ENCODE measurements at regions not wholly inside any gene's neighbourhood (a gene's known extent, or its start where the extent isn't known, plus 50 kb on each side); places are given as distances from the start of the nearest gene placed in this dataset.

DNA sequence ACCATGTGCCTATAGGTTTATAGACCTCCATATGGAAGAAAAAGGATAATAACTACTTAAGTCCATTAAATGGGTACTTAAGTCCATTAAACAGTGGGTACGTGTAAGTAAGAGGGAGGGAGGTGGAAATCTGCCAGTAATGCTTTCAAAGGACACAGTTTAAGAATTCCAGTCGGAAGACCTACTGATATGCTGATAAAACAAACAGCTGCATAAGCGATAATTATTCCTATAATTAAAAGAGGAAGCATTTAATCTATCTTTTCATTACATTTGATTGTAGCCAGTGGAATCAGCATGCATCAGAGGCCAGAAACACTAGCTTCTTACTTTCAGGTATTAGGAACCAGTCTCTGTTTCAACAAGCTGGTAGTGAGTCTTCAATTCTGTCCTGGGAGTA lies 96.4 kb upstream of the DDX18 start:
- Histone ChIP-seq H3K36me3 (ENCODE audit: control insufficient read depth, insufficient read depth, low read length) (no peaks in the 10 kb centered on the region), H3K27me3 (ENCODE audit: control insufficient read depth, insufficient read depth, low read length) (no peaks in the 10 kb centered on the region), H3K4me3 (ENCODE audit: low read depth, low read length) (no peak overlapping the region), H3K4me1 (ENCODE audit: control insufficient read depth, insufficient read depth, low read length, poor library complexity, severe bottlenecking) (no peaks in the 10 kb centered on the region), H3K9me3 (ENCODE audit: control insufficient read depth in 2 of 2, low read length in 2 of 2) (no peaks in the 10 kb centered on the region), H3K27ac (ENCODE audit: insufficient read depth, low read length, poor library complexity, severe bottlenecking) (no peak overlapping the region)
- H3K27ac Mint-ChIP-seq = no peak overlapping the region
- ATAC-seq (ENCODE audit: low read depth in 2 of 2) = no peak
- H3K9me3 Mint-ChIP-seq = peaks cover 0 to 6% (median 2%) of the 10 kb centered on the region in 7 donors
- DNase-seq = no peak
- no peak overlapping the region for H3K4me3 Mint-ChIP-seq
- H3K4me1 Mint-ChIP-seq = no peaks in the 10 kb centered on the region
- no peaks in the 10 kb centered on the region for H3K36me3 Mint-ChIP-seq
- H3K27me3 Mint-ChIP-seq = no peaks in the 10 kb centered on the region

DNA sequence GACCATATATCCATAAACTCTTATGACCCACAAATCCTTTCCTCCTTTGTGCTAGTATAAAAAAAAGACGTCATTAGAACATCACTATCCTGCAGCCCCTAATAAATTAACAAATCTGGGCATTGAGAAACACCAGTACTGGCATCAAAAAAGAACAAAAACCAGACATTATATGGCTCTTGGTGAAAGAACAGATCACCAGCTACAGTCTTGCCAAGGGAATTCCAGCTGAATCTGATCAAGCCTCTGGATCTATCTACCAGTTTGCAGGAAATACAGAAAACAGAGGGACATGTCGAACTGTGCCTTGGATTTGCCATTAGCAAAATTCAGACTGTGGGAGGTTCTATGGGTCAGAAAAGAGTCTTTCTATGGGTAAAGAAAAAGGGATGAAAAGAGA lies 93.7 kb upstream of the DDX18 start:
- Mint-ChIP-seq H3K4me3 (no peak overlapping the region), H3K27ac (no peak overlapping the region), H3K27me3 (no peaks in the 10 kb centered on the region), H3K4me1 (no peaks in the 10 kb centered on the region), H3K9me3 (peaks cover 0 to 4% (median 1%) of the 10 kb centered on the region in 7 donors), H3K36me3 (no peaks in the 10 kb centered on the region)
- H3K27me3 ChIP-seq (ENCODE audit: control insufficient read depth, insufficient read depth, low read length) = no peaks in the 10 kb centered on the region
- H3K27ac ChIP-seq (ENCODE audit: insufficient read depth, low read length, poor library complexity, severe bottlenecking) = no peak overlapping the region
- H3K4me1 ChIP-seq (ENCODE audit: control insufficient read depth, insufficient read depth, low read length, poor library complexity, severe bottlenecking) = no peaks in the 10 kb centered on the region
- no peaks in the 10 kb centered on the region for H3K9me3 ChIP-seq (ENCODE audit: control insufficient read depth in 2 of 2, low read length in 2 of 2)
- DNase-seq = no peak
- no peak for ATAC-seq (ENCODE audit: low read depth in 2 of 2)
- no peak overlapping the region for H3K4me3 ChIP-seq (ENCODE audit: low read depth, low read length)
- no peaks in the 10 kb centered on the region for H3K36me3 ChIP-seq (ENCODE audit: control insufficient read depth, insufficient read depth, low read length)

DNA sequence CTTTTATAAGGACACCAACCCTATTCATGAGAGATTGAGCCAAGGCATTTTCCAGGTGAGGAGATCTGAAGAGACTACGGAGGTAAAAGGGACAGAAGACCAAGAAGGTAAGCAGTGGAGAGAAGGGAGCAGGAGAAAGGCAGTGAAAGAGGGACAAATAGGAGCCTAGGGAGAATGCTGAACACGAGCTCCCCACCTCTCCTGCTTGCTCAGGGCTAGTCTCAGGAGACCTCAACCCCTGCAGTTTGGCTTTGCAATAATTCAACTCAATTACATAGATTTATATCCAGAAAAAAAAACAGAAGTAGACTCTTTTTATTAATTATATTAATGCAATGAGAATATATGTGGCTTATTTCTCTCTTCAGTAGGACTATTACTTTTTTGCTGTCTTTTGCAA lies 91.0 kb upstream of the DDX18 start:
- H3K27me3 ChIP-seq (ENCODE audit: control insufficient read depth, insufficient read depth, low read length) = no peaks in the 10 kb centered on the region
- no peaks in the 10 kb centered on the region for H3K36me3 Mint-ChIP-seq
- H3K9me3 ChIP-seq (ENCODE audit: control insufficient read depth in 2 of 2, low read length in 2 of 2) = no peaks in the 10 kb centered on the region
- ATAC-seq (ENCODE audit: low read depth in 2 of 2) (no peak), DNase-seq (no peak)
- no peak overlapping the region for H3K27ac ChIP-seq (ENCODE audit: insufficient read depth, low read length, poor library complexity, severe bottlenecking)
- no peaks in the 10 kb centered on the region for H3K4me1 Mint-ChIP-seq
- H3K4me1 ChIP-seq (ENCODE audit: control insufficient read depth, insufficient read depth, low read length, poor library complexity, severe bottlenecking) = no peaks in the 10 kb centered on the region
- no peaks in the 10 kb centered on the region for H3K27me3 Mint-ChIP-seq
- no peak overlapping the region for H3K27ac Mint-ChIP-seq
- H3K9me3 Mint-ChIP-seq = peaks cover 0 to 7% (median 1%) of the 10 kb centered on the region in 7 donors
- H3K36me3 ChIP-seq (ENCODE audit: control insufficient read depth, insufficient read depth, low read length) = no peaks in the 10 kb centered on the region
- no peak overlapping the region for H3K4me3 ChIP-seq (ENCODE audit: low read depth, low read length)
- H3K4me3 Mint-ChIP-seq = no peak overlapping the region

GRCh38 chr2:117723888-117724434 lies 90.5 kb upstream of the DDX18 start:
- H3K27ac Mint-ChIP-seq = no peak overlapping the region
- Histone ChIP-seq H3K4me3 (ENCODE audit: low read depth, low read length) (no peak overlapping the region), H3K27me3 (ENCODE audit: control insufficient read depth, insufficient read depth, low read length) (no peaks in the 10 kb centered on the region), H3K9me3 (ENCODE audit: control insufficient read depth in 2 of 2, low read length in 2 of 2) (no peaks in the 10 kb centered on the region), H3K4me1 (ENCODE audit: control insufficient read depth, insufficient read depth, low read length, poor library complexity, severe bottlenecking) (no peaks in the 10 kb centered on the region), H3K27ac (ENCODE audit: insufficient read depth, low read length, poor library complexity, severe bottlenecking) (no peak overlapping the region), H3K36me3 (ENCODE audit: control insufficient read depth, insufficient read depth, low read length) (no peaks in the 10 kb centered on the region)
- no peak overlapping the region for H3K4me3 Mint-ChIP-seq
- no peak for DNase-seq
- H3K9me3 Mint-ChIP-seq = peaks cover 0 to 7% (median 1%) of the 10 kb centered on the region in 7 donors
- H3K27me3 Mint-ChIP-seq = no peaks in the 10 kb centered on the region
- H3K36me3 Mint-ChIP-seq = no peaks in the 10 kb centered on the region
- H3K4me1 Mint-ChIP-seq = no peaks in the 10 kb centered on the region
- ATAC-seq (ENCODE audit: low read depth in 2 of 2) = no peak

DNA sequence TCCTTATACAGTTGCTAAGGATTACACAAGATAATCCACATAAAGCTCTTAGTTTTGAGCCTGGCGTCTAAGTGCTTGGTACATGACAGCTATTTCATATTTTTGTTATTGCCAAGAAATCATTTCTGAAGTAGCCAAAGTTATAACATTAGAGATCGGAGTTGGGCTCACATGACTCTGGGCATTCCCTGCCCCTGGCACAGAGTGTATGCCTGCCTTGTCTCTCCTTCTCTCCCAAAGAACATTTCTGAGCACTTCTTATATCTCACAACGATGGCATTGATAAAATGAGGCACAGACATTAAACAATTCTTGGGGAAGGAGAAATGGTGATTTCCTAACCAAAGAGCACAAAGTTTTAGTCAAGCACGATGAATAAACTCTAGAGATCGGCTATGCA lies 87.7 kb upstream of the DDX18 start:
- H3K27me3 Mint-ChIP-seq = no peaks in the 10 kb centered on the region
- H3K4me1 Mint-ChIP-seq = no peaks in the 10 kb centered on the region
- no peak overlapping the region for H3K27ac ChIP-seq (ENCODE audit: insufficient read depth, low read length, poor library complexity, severe bottlenecking)
- no peaks in the 10 kb centered on the region for H3K36me3 ChIP-seq (ENCODE audit: control insufficient read depth, insufficient read depth, low read length)
- H3K27me3 ChIP-seq (ENCODE audit: control insufficient read depth, insufficient read depth, low read length) = no peaks in the 10 kb centered on the region
- no peak for ATAC-seq (ENCODE audit: low read depth in 2 of 2)
- DNase-seq = no peak
- H3K9me3 ChIP-seq (ENCODE audit: control insufficient read depth in 2 of 2, low read length in 2 of 2) = no peaks in the 10 kb centered on the region
- H3K4me1 ChIP-seq (ENCODE audit: control insufficient read depth, insufficient read depth, low read length, poor library complexity, severe bottlenecking) = no peaks in the 10 kb centered on the region
- H3K27ac Mint-ChIP-seq = no peak overlapping the region
- no peak overlapping the region for H3K4me3 ChIP-seq (ENCODE audit: low read depth, low read length)
- no peaks in the 10 kb centered on the region for H3K36me3 Mint-ChIP-seq
- peaks cover 0 to 10% (median under 1%) of the 10 kb centered on the region in 7 donors for H3K9me3 Mint-ChIP-seq
- no peak overlapping the region for H3K4me3 Mint-ChIP-seq

DNA sequence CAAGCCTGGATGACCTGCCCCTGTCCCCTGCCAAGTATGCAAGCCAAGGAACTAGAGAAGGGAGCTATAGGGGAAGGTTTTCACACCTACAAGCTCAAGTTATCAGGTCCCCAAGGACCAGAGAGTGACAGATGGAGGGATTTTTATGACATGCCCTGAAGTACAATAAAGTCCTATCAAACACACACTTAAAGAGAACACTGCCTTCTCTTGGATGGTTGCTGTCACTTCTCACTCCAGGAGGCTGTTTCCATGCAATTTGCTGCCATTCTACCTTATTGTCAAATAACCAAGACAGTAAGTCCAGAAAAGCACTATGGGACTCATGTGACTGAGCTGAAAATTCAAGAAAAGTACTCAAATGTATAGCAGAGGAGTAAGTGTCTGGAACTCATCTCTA lies 76.6 kb upstream of the DDX18 start:
- Histone ChIP-seq H3K36me3 (ENCODE audit: control insufficient read depth, insufficient read depth, low read length) (no peaks in the 10 kb centered on the region), H3K27me3 (ENCODE audit: control insufficient read depth, insufficient read depth, low read length) (no peaks in the 10 kb centered on the region), H3K27ac (ENCODE audit: insufficient read depth, low read length, poor library complexity, severe bottlenecking) (no peak overlapping the region), H3K4me1 (ENCODE audit: control insufficient read depth, insufficient read depth, low read length, poor library complexity, severe bottlenecking) (no peaks in the 10 kb centered on the region), H3K9me3 (ENCODE audit: control insufficient read depth in 2 of 2, low read length in 2 of 2) (no peaks in the 10 kb centered on the region), H3K4me3 (ENCODE audit: low read depth, low read length) (no peak overlapping the region)
- no peak overlapping the region for H3K27ac Mint-ChIP-seq
- no peaks in the 10 kb centered on the region for H3K36me3 Mint-ChIP-seq
- no peaks in the 10 kb centered on the region for H3K27me3 Mint-ChIP-seq
- no peak overlapping the region for H3K4me3 Mint-ChIP-seq
- peaks cover 0 to 7% (median 1%) of the 10 kb centered on the region in 7 donors for H3K9me3 Mint-ChIP-seq
- ATAC-seq (ENCODE audit: low read depth in 2 of 2) (no peak), DNase-seq (no peak)
- H3K4me1 Mint-ChIP-seq = peaks cover 0 to 5% (median 0%) of the 10 kb centered on the region in 4 donors

DNA sequence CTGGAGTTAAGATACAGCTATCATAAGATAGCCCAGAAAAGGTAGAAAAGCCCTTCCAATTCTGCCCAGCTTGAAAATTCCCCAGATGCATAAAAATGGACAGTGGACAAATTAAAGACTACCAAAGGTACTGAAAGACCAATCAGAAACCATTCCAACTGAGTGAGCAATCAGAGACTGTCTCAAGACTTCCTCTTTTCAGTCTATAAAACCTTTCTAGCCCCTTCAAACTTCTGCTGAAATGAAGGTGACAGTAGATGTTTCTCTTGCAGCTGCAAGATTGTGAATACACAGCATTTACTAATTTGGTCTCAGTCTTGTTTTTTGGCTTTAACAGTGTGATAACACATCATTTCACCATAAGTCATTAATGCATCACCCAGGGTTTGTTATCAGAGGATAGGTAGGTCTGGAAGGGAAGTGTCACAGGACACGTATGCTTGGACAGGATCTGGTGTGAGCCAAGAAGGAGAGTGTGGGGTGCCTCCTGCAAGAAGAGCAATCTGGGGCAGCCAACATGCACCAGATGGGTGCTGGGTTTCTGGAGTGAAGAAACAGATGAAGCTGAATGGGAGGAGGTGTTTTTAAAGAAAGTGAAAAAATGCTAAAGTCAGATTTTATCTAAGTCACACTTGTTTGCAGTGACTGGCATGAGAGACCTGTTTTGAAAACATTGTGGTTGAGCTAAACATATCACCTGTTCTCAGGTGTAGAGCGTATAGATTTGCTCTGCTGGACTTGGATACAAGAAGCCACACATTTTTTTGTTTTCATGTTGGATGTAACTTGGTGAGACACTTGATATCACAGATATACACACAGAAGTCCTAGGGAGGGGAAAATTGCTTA lies 75.3 kb upstream of the DDX18 start:
- H3K36me3 ChIP-seq (ENCODE audit: control insufficient read depth, insufficient read depth, low read length) = no peaks in the 10 kb centered on the region
- no peaks in the 10 kb centered on the region for H3K27me3 ChIP-seq (ENCODE audit: control insufficient read depth, insufficient read depth, low read length)
- H3K4me1 Mint-ChIP-seq = peaks cover 0 to 5% (median 0%) of the 10 kb centered on the region in 4 donors
- peaks cover 0 to 7% (median 1%) of the 10 kb centered on the region in 7 donors for H3K9me3 Mint-ChIP-seq
- ATAC-seq (ENCODE audit: low read depth in 2 of 2) (no peak), DNase-seq (no peak)
- no peak overlapping the region for H3K27ac Mint-ChIP-seq
- no peak overlapping the region for H3K27ac ChIP-seq (ENCODE audit: insufficient read depth, low read length, poor library complexity, severe bottlenecking)
- no peaks in the 10 kb centered on the region for H3K36me3 Mint-ChIP-seq
- H3K4me3 ChIP-seq (ENCODE audit: low read depth, low read length) = no peak overlapping the region
- no peak overlapping the region for H3K4me3 Mint-ChIP-seq
- no peaks in the 10 kb centered on the region for H3K4me1 ChIP-seq (ENCODE audit: control insufficient read depth, insufficient read depth, low read length, poor library complexity, severe bottlenecking)
- H3K27me3 Mint-ChIP-seq = no peaks in the 10 kb centered on the region
- H3K9me3 ChIP-seq (ENCODE audit: control insufficient read depth in 2 of 2, low read length in 2 of 2) = no peaks in the 10 kb centered on the region

GRCh38 chr2:117745537-117745936 lies 69.0 kb upstream of the DDX18 start:
- Mint-ChIP-seq H3K4me3 (no peak overlapping the region), H3K27ac (no peak overlapping the region), H3K36me3 (no peaks in the 10 kb centered on the region), H3K4me1 (peaks cover 0 to 5% (median 0%) of the 10 kb centered on the region in 4 donors), H3K9me3 (peaks cover 0 to 4% (median 0%) of the 10 kb centered on the region in 7 donors), H3K27me3 (no peaks in the 10 kb centered on the region)
- DNase-seq (no peak), ATAC-seq (ENCODE audit: low read depth in 2 of 2) (no peak)
- Histone ChIP-seq H3K4me3 (ENCODE audit: low read depth, low read length) (no peak overlapping the region), H3K4me1 (ENCODE audit: control insufficient read depth, insufficient read depth, low read length, poor library complexity, severe bottlenecking) (no peaks in the 10 kb centered on the region), H3K9me3 (ENCODE audit: control insufficient read depth in 2 of 2, low read length in 2 of 2) (no peaks in the 10 kb centered on the region), H3K27ac (ENCODE audit: insufficient read depth, low read length, poor library complexity, severe bottlenecking) (no peak overlapping the region), H3K27me3 (ENCODE audit: control insufficient read depth, insufficient read depth, low read length) (no peaks in the 10 kb centered on the region), H3K36me3 (ENCODE audit: control insufficient read depth, insufficient read depth, low read length) (no peaks in the 10 kb centered on the region)
